ENCODE measurements at regions not wholly inside any gene's neighbourhood (a gene's known extent, or its start where the extent isn't known, plus 50 kb on each side); places are given as distances from the start of the nearest gene placed in this dataset.

- Histone ChIP-seq H3K4me1 (no peaks in the 10 kb centered on the region), H3K27ac (no peak overlapping the region), H3K27me3 (no peaks in the 10 kb centered on the region), H3K9me3 (no peaks in the 10 kb centered on the region), H3K36me3 (no peaks in the 10 kb centered on the region), H3K4me3 (no peak overlapping the region)
- intact Hi-C loops (cut with DNase I; ENCODE audit: low total_unique reads), result no loop called here
- no peak for TF ChIP-seq CTCF (IDR thresholded peaks at IDR 0.05)
- no peak for DNase-seq
Measured at GRCh38 chr4:126799971-126800574, 832.7 kb upstream of the INTU start.

GRCh38 chr4:126800575-126801141 lies 832.1 kb upstream of the INTU start:
- H3K36me3 ChIP-seq, result no peaks in the 10 kb centered on the region
- no peak overlapping the region for H3K4me3 ChIP-seq
- no peaks in the 10 kb centered on the region for H3K27me3 ChIP-seq
- intact Hi-C loops (cut with DNase I; ENCODE audit: low total_unique reads), result no loop called here
- H3K9me3 ChIP-seq, result no peaks in the 10 kb centered on the region
- TF ChIP-seq CTCF (IDR thresholded peaks at IDR 0.05), result no peak
- H3K27ac ChIP-seq, result no peak overlapping the region
- DNase-seq, result no peak
- H3K4me1 ChIP-seq, result no peaks in the 10 kb centered on the region

- Histone ChIP-seq H3K9me3 (no peaks in the 10 kb centered on the region), H3K27ac (no peak overlapping the region), H3K4me3 (no peak overlapping the region), H3K27me3 (no peaks in the 10 kb centered on the region), H3K4me1 (no peaks in the 10 kb centered on the region), H3K36me3 (no peaks in the 10 kb centered on the region)
- no peak for TF ChIP-seq CTCF (IDR thresholded peaks at IDR 0.05)
- DNase-seq, result no peak
- intact Hi-C loops (cut with DNase I; ENCODE audit: low total_unique reads), result no loop called here
Measured at GRCh38 chr4:126807132-126807531, 825.6 kb upstream of the INTU start.

- TF ChIP-seq CTCF (IDR thresholded peaks at IDR 0.05), result no peak
- no peaks in the 10 kb centered on the region for H3K4me1 ChIP-seq
- no peaks in the 10 kb centered on the region for H3K27me3 ChIP-seq
- no peaks in the 10 kb centered on the region for H3K36me3 ChIP-seq
- no peak overlapping the region for H3K27ac ChIP-seq
- H3K9me3 ChIP-seq, result no peaks in the 10 kb centered on the region
- DNase-seq, result no peak
- intact Hi-C loops (cut with DNase I; ENCODE audit: low total_unique reads), result no loop called here
- no peak overlapping the region for H3K4me3 ChIP-seq
Measured at GRCh38 chr4:126812076-126812475, 820.7 kb upstream of the INTU start.

GRCh38 chr4:126820631-126821030 lies 812.1 kb upstream of the INTU start:
- Histone ChIP-seq H3K27ac (no peak overlapping the region), H3K36me3 (no peaks in the 10 kb centered on the region), H3K4me3 (no peak overlapping the region), H3K9me3 (no peaks in the 10 kb centered on the region), H3K4me1 (no peaks in the 10 kb centered on the region), H3K27me3 (no peaks in the 10 kb centered on the region)
- no peak for DNase-seq
- no peak for TF ChIP-seq CTCF (IDR thresholded peaks at IDR 0.05)
- intact Hi-C loops (cut with DNase I; ENCODE audit: low total_unique reads), result no loop called here

- intact Hi-C loops (cut with DNase I; ENCODE audit: low total_unique reads), result no loop called here
- Histone ChIP-seq H3K9me3 (no peaks in the 10 kb centered on the region), H3K36me3 (no peaks in the 10 kb centered on the region), H3K4me3 (no peak overlapping the region), H3K4me1 (no peaks in the 10 kb centered on the region), H3K27me3 (no peaks in the 10 kb centered on the region), H3K27ac (no peak overlapping the region)
- no peak for DNase-seq
- no peak for TF ChIP-seq CTCF (IDR thresholded peaks at IDR 0.05)
Measured at GRCh38 chr4:126821152-126821551, 811.6 kb upstream of the INTU start.
